ELR (cell line): ENCODE measurements at regions not wholly inside any gene's neighbourhood (a gene's known extent, or its start where the extent isn't known, plus 50 kb on each side); places are given as distances from the start of the nearest gene placed in this dataset.
A peak's percentile ranks its signal among the peaks of the same experiment; 100 is the strongest.

Experiments used
- DNase-seq: peaks from one replicate; pipeline ENCODE4 v3.0.0-alpha.2; 2015; ENCODE audit warnings: low read depth

GRCh38 chr15:94008104-94009074 lies 223.0 kb upstream of the MCTP2 start:
- DNase-seq: no peak

GRCh38 chr15:94004697-94005096 lies 226.7 kb upstream of the MCTP2 start:
- no peak for DNase-seq

GRCh38 chr15:94002041-94002440 lies 229.3 kb upstream of the MCTP2 start:
- DNase-seq: no peak

- no peak for DNase-seq
Observed at GRCh38 chr15:94001255-94001801, 230.0 kb upstream of the MCTP2 start.

GRCh38 chr15:94000606-94001005 lies 230.8 kb upstream of the MCTP2 start:
- no peak for DNase-seq

- peak; percentile 8 for DNase-seq
Observed at GRCh38 chr15:93997071-93997658, 234.2 kb upstream of the MCTP2 start.

GRCh38 chr15:93989440-93989998 lies 241.8 kb upstream of the MCTP2 start:
- no peak for DNase-seq

GRCh38 chr15:93987068-93987467 lies 244.3 kb upstream of the MCTP2 start:
- no peak for DNase-seq

GRCh38 chr15:93986400-93986984 lies 244.9 kb upstream of the MCTP2 start:
- no peak for DNase-seq

GRCh38 chr15:93985925-93986324 lies 245.4 kb upstream of the MCTP2 start:
- DNase-seq: no peak

GRCh38 chr15:93985176-93985575 lies 246.2 kb upstream of the MCTP2 start:
- DNase-seq: no peak

GRCh38 chr15:93983526-93983925 lies 247.8 kb upstream of the MCTP2 start:
- no peak for DNase-seq

- DNase-seq: no peak
Observed at GRCh38 chr15:93982226-93982727, 249.1 kb upstream of the MCTP2 start.

GRCh38 chr15:93981706-93982105 lies 249.7 kb upstream of the MCTP2 start:
- DNase-seq: no peak

- no peak for DNase-seq
Observed at GRCh38 chr15:93980261-93980911, 251.0 kb upstream of the MCTP2 start.

GRCh38 chr15:93974804-93975481 lies 256.4 kb upstream of the MCTP2 start:
- no peak for DNase-seq

- DNase-seq: no peak
Observed at GRCh38 chr15:93973287-93973686, 258.1 kb upstream of the MCTP2 start.

GRCh38 chr15:93968773-93969172 lies 262.6 kb upstream of the MCTP2 start:
- no peak for DNase-seq

GRCh38 chr15:93965304-93965908 lies 266.0 kb upstream of the MCTP2 start:
- no peak for DNase-seq

GRCh38 chr15:93954985-93955571 lies 276.3 kb upstream of the MCTP2 start:
- DNase-seq: no peak
